ACHN (cell line): ENCODE measurements at regions not wholly inside any gene's neighbourhood (a gene's known extent, or its start where the extent isn't known, plus 50 kb on each side); places are given as distances from the start of the nearest gene placed in this dataset.

ENCODE experiments used
- DNase-seq: peaks from one replicate; pipeline ENCODE4 v3.0.0-alpha.2; 2015
- in situ Hi-C: cut with HindIII; loops from 2 replicates; pipeline ENCODE4 v1.10.0; 2017; ENCODE audit warnings: low sequenced_read_pairs, low pct_ligation_motif_present, low pct_unique_long_range_greater_than_20kb

DNA sequence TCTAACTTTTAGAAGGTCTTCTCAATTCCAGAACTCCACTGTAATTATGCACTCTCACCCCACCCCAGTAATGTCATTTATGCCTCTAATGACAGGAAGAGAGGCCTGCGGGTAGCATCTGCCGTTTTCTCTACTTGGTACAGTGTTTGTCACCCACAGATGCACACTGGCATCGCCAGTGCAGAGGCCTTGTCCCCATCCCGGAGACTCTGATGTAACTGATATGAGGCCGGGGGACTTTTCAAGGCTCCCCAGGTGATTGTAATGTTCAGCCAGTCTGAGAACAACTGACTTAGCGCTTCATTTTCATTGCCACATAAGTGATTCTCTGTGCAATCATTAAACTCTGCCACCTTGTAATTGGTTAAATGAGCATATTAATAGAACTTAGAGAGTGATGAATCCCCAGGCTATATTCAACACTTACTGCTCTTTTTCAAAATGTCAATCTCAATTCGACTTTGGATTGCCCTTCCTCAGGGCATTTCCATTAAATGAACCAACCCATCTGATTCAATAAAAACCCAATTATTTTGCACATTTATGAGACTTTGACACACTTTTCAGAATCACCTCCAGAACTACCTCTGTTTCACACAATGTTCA, 113.2 kb downstream of the HERPUD2 start:
- no peak for DNase-seq
- in situ Hi-C loops = no loop called here

- in situ Hi-C loops = no loop called here
- DNase-seq = no peak
Observed at GRCh38 chr7:35576031-35576573, 118.8 kb downstream of the HERPUD2 start.

DNA sequence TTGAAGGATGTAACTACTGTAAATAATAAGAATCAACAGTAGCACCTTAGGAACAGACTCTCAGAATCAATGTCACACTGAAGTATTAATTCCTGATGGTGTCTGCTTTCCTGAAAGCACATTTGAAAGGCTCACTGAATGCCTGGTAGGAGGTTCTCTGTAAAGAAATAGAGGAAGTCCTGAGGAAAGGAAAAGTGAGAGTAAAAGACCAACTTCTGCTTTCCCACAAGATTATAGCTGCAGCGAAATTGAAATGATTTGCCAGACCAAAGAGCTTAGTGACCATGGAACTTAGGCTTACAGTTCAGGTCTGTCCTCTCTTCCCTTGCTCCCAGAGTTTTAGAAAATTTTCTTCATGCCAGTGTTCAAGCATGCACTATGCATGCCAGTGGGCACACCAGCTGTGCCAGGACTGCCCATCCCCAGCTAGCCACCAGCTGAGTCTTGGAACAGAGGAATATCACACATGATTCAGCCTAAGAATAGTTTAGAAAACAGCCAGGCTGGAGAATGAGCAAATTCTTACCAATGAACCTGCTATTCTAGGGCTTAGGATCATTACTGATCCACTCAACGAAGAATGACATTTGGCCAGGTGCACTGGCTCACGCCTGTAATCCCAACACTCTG, 123.2 kb downstream of the HERPUD2 start:
- no peak for DNase-seq
- in situ Hi-C loops = no loop called here

- no peak for DNase-seq
Observed at GRCh38 chr7:35570937-35571336, 124.0 kb downstream of the HERPUD2 start.

GRCh38 chr7:35565927-35566326, 129.0 kb downstream of the HERPUD2 start:
- in situ Hi-C loops = no loop called here
- DNase-seq = no peak

More at GRCh38 chr7:35570937-35571336, 124.0 kb downstream of the HERPUD2 start:
- in situ Hi-C loops = no loop called here

DNA sequence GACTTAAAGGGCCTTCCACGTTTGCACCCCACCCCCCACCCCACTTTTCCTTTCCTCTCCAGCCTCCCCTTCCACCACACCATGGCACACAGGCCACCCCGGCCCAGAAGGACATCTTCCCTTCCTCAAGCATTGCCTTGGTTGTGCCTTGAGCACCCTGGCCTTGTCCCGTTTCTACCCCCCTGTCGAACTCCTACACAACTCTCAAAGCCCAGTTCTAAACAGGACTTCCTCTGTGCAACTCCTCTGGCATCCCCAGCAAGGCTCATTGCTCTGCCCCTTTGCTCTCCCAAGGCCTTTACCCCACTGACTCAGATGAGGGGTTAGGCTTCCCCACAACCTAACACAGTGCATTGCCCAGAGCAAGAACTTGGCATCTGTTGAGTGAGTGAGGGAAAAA, 136.1 kb downstream of the HERPUD2 start:
- in situ Hi-C loops = no loop called here
- no peak for DNase-seq

DNA sequence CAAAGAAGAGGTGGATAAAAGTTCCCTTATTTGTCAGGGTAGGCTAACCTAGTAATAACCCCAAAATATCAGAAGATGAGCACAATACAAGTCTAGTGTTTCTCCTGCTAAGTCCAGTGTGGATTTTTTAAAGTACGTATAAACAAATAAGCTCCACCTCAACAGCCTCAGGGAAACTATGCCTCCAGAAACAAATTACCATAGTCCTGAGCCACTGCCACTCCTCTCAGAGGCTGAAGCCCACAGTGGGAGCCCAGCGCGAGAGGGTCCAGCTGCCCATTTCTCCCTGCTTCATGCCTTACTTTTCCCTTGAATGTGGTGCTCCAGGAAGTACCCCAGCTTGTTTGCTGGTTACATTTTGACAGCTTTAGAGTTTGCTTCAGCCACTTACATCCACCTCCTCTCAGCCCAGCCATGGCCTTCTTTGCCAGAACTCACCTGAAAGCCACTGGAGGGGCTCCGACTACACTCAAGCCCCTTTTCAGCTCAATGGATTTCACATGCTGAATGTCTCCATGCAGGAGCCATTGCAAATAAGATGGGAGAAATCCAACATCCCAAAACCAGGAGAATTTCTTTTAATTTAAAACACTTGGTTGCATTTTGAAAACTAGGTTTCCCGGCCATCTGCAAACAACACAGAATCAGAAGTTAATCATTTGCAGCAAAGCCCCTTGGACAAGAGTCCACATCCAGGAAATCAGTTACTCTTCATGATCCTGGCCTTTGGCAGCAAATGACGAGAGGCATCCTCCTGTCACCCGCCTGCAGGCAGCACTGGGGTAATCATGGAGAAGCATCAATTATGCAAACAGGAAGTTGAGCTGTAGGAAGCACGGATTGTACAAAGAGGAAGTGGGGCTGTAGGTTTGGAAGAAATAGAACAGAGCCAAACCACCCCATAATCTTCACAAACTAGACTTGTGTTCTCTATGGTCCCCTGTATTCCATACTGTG, 138.1 kb downstream of the HERPUD2 start:
- in situ Hi-C loops = no loop called here
- no peak for DNase-seq

DNA sequence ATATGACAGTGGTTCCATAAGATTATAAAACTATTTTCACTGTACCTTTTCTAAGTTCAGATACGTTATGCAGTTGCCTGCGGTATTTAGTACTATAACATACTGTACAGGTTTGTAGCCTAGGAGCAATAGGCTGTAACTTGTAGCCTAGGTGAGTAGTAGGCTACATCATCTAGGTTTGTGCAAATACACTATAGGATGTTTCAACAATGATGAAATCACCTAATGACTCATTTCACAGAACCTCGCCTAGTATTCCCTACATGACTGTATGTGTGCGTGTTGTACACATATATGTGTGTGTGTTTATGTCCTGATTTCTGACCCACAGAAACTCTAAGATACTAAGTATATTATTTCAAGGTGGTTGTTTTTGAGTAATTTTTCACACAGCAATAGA, 139.0 kb downstream of the HERPUD2 start:
- no peak for DNase-seq
- in situ Hi-C loops = no loop called here

- no peak for DNase-seq
- in situ Hi-C loops = no loop called here
Observed at GRCh38 chr7:35555386-35555785, 139.5 kb downstream of the HERPUD2 start.

GRCh38 chr7:35553519-35553918, 141.4 kb downstream of the HERPUD2 start:
- in situ Hi-C loops = no loop called here
- DNase-seq = no peak

GRCh38 chr7:35552691-35553090, 142.2 kb downstream of the HERPUD2 start:
- DNase-seq = no peak
- in situ Hi-C loops = no loop called here

DNA sequence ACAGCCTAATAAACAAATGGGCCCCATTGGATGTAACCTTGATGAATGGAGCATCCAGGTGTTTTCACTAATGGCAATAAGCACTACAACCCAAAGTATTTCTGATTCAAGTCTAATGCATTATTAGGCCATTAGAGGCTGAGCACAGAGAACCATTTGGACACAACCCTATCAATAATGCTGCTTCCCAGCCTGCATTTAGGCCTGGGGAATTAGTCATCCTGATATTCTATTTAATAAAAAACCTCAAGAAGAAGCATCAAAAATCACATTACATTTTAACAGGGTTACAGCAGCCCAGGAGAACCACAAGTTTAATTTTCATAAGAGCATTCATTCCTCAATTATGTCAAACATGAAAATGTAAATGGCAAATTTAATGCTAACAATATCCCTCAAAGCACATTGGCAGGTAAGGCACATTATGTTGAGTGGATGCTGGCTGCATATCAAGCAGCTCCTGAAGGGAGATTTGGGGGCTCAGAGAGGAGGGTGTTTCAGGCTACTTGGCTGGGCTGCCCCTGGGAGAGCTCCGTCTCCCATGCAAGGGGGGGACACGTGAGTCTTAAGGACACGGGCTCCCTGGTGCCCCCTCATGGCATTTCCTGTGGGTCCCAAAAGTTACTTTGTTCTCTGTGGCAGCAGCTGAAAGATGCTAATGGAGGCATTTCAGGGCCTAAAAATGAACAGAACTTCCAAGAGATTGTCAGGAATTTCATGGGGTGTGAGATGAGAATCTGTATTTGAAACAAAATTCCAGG, 143.4 kb downstream of the HERPUD2 start:
- in situ Hi-C loops = no loop called here
- no peak for DNase-seq

GRCh38 chr7:35550831-35551230, 144.1 kb downstream of the HERPUD2 start:
- no peak for DNase-seq
- in situ Hi-C loops = no loop called here

DNA sequence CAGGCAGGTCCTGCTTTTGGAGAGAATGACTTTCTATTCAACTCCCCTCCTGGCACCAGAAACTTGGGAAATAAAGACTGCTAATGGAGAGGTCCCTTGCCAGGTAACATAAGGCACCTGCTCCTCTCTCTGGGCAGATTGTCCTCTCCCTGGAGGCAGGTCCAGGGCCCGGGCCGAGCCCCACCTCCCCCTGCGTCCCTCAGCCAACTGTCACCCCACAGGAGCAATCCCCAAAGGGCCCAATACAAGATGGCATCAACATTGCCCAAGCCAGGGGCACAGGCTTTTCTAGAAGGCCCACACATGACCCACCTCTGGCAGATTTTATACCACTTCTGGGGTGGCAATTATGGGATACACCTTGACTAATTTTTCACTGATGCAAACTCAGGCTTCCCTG, 145.2 kb downstream of the HERPUD2 start:
- in situ Hi-C loops = no loop called here
- DNase-seq = no peak

DNA sequence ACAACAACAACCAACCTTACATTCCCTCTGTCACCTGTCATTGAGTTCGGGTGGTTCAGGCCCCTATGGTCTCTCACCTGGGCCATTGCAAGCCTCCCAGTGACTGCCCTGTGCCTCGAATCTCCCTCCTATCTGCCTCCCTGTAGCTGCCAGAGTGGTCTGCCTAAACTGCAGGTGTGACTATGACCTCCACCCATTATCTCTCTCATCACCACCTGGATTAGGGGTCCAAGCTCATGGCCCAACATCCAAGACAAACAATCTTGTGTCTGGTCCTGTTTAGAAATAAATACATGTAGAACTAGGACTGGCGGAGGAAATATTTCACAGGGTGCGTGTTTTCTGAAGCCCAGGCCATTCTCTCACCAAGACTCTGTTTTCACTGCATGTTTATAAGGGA, 146.6 kb downstream of the HERPUD2 start:
- DNase-seq = no peak
- in situ Hi-C loops = no loop called here

DNA sequence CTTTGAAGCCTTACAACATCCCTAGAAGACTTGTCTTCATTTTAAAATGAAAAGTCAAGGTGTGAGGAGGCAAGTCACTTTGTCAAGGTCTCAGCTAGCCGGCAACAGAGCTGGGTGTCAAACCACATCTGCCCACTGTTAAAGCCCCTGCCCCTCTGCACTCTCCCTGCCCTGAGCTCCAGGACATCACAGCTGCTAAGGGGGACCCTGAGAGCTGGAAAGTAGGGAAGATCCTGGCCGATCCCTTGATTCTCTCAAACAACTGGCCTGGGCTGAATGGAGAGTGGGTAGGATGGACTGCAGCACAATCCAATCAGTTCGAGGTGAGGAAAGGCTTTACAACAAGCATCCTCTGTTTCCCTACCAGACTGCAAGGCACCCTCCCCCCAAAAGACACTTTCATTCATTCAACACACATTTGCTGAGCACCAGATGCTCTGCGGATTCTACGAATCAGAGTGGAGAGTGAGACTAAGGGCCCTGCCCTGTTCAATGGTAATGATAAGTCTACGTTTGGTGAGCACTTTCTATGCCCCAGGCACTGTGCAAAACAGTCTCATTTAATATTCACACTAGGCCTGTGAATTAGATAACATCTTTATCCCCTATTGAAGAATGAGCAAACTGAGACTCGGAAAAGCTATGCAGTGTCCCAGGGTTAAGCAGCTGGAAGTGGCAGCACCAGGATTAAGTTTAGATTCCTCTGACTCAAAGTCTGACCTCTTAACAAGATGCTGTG, 148.1 kb downstream of the HERPUD2 start:
- no peak for DNase-seq
- in situ Hi-C loops = no loop called here

- in situ Hi-C loops = no loop called here
- DNase-seq = no peak
Observed at GRCh38 chr7:35545831-35546230, 149.1 kb downstream of the HERPUD2 start.
